ENCODE measurements at regions not wholly inside any gene's neighbourhood (a gene's known extent, or its start where the extent isn't known, plus 50 kb on each side); places are given as distances from the start of the nearest gene placed in this dataset.

DNA sequence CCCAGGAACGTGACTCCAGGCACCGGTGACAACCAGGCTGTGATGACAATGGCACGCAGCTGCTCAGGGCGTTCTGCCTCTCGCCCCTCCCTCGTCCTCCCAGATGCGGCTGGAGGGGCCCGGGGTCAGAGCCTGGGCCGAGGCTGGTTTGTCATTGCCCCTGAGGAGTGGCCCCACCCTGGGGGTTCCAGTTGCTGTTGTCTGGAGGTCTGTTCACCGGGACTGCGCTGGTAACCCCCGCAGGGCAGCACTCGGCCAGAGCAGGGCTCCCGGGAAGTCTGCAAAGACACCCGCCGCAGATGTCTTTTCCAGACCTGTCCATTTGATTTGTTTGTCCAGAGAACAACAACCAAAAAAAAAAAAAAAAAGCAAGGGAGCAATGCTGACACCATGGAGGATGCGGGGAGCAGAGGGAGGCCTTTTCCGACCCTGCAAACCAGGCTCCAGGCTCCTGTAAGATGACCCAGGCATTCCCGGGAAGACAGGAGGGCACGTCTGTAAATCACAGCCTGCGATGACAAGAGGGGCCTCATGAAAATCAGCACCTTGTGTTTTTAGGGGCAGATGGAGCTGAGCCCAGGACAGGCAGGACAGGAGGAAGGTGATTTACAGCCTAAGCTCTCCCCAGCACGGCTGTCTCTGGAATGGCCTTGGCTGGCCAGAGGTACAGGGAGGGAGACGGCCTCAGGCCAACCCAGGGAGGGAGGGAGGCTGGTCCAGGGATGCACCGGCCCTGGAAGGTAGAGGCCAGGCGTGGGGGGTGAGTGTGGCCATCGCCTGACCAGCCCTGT lies 189.3 kb downstream of the ERMARD start (continued):
- no peak for TF ChIP-seq TAF1 (IDR thresholded peaks at IDR 0.05; ENCODE audit: borderline replicate concordance, low read depth, low read length)
- TF ChIP-seq, protein P1, sequence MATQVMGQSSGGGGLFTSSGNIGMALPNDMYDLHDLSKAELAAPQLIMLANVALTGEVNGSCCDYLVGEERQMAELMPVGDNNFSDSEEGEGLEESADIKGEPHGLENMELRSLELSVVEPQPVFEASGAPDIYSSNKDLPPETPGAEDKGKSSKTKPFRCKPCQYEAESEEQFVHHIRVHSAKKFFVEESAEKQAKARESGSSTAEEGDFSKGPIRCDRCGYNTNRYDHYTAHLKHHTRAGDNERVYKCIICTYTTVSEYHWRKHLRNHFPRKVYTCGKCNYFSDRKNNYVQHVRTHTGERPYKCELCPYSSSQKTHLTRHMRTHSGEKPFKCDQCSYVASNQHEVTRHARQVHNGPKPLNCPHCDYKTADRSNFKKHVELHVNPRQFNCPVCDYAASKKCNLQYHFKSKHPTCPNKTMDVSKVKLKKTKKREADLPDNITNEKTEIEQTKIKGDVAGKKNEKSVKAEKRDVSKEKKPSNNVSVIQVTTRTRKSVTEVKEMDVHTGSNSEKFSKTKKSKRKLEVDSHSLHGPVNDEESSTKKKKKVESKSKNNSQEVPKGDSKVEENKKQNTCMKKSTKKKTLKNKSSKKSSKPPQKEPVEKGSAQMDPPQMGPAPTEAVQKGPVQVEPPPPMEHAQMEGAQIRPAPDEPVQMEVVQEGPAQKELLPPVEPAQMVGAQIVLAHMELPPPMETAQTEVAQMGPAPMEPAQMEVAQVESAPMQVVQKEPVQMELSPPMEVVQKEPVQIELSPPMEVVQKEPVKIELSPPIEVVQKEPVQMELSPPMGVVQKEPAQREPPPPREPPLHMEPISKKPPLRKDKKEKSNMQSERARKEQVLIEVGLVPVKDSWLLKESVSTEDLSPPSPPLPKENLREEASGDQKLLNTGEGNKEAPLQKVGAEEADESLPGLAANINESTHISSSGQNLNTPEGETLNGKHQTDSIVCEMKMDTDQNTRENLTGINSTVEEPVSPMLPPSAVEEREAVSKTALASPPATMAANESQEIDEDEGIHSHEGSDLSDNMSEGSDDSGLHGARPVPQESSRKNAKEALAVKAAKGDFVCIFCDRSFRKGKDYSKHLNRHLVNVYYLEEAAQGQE (IDR thresholded peaks at IDR 0.05; ENCODE audit: low read depth, low read length): no peak
- TF ChIP-seq GABPA (IDR thresholded peaks at IDR 0.05; ENCODE audit: low read depth): no peak
- TF ChIP-seq RXRA (IDR thresholded peaks at IDR 0.05; ENCODE audit: borderline replicate concordance, low read depth): no peak
- TF ChIP-seq MEF2A (IDR thresholded peaks at IDR 0.05; ENCODE audit: borderline replicate concordance, low read depth): no peak
- no peak for TF ChIP-seq FOSL2 (IDR thresholded peaks at IDR 0.05; ENCODE audit: borderline replicate concordance, low read depth)
- no peak for TF ChIP-seq RFX5 (IDR thresholded peaks at IDR 0.05; ENCODE audit: low read length)
- TF ChIP-seq EP300 (IDR thresholded peaks at IDR 0.05; ENCODE audit: borderline replicate concordance in 1 of 2, low read depth in 1 of 2, low read length in 1 of 2): peak in 1 of 2 experiments; percentile 69; a peak in 2 of 4 replicates
- peak; percentile 11 for TF ChIP-seq CHD2 (IDR thresholded peaks at IDR 0.05; ENCODE audit: low read length, partially characterized antibody)
- TF ChIP-seq NFIC (IDR thresholded peaks at IDR 0.05; ENCODE audit: borderline replicate concordance): no peak
- TF ChIP-seq SMC3 (IDR thresholded peaks at IDR 0.05; ENCODE audit: low read depth, low read length): no peak
- no peak for TF ChIP-seq YY1 (IDR thresholded peaks at IDR 0.05; ENCODE audit: low read depth)
- TF ChIP-seq, protein P2, sequence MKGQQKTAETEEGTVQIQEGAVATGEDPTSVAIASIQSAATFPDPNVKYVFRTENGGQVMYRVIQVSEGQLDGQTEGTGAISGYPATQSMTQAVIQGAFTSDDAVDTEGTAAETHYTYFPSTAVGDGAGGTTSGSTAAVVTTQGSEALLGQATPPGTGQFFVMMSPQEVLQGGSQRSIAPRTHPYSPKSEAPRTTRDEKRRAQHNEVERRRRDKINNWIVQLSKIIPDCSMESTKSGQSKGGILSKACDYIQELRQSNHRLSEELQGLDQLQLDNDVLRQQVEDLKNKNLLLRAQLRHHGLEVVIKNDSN (IDR thresholded peaks at IDR 0.05; ENCODE audit: borderline replicate concordance, low read depth): no peak
- no peak for TF ChIP-seq SIN3A (IDR thresholded peaks at IDR 0.05; ENCODE audit: borderline replicate concordance, low read depth, low read length)
- TF ChIP-seq GATA2 (CRISPR knock-in tag; IDR thresholded peaks at IDR 0.05): no peak; the same call in 1 of the 2 replicates
- 0 out of 2 replicates have a peak, but pooled peaks have one; percentile 15 for TF ChIP-seq MXI1 (IDR thresholded peaks at IDR 0.05; ENCODE audit: low read depth, low read length)
- no peak for TF ChIP-seq JUND (IDR thresholded peaks at IDR 0.05)
- TF ChIP-seq, protein P3, sequence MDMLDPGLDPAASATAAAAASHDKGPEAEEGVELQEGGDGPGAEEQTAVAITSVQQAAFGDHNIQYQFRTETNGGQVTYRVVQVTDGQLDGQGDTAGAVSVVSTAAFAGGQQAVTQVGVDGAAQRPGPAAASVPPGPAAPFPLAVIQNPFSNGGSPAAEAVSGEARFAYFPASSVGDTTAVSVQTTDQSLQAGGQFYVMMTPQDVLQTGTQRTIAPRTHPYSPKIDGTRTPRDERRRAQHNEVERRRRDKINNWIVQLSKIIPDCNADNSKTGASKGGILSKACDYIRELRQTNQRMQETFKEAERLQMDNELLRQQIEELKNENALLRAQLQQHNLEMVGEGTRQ (IDR thresholded peaks at IDR 0.05; ENCODE audit: borderline replicate concordance, low read depth, low read length): no peak
- no peak for TF ChIP-seq POLR2AphosphoS5 (IDR thresholded peaks at IDR 0.05; ENCODE audit: low read depth, low read length)

Data from SK-N-SH (cell line).